NCI-H2196 (cell line): ENCODE measurements at regions not wholly inside any gene's neighbourhood (a gene's known extent, or its start where the extent isn't known, plus 50 kb on each side); places are given as distances from the start of the nearest gene placed in this dataset.
"Not testable (repeated sequence)": the region's sequence is repeated elsewhere in the genome, so short reads cannot be mapped to it uniquely, and the experiment has no call there.

ENCODE experiments used
- DNase-seq: peaks from one replicate; lab custom pipeline; 2025; ENCODE audit not compliant: unreplicated experiment; lab: John Stamatoyannopoulos, UW

GRCh38 chrX:41033299-41033698 is 51.9 kb upstream of the USP9X start:
- no peak for DNase-seq

GRCh38 chrX:41034902-41035301 is 50.3 kb upstream of the USP9X start:
- DNase-seq, result not testable (repeated sequence)
